ENCODE measurements at regions not wholly inside any gene's neighbourhood (a gene's known extent, or its start where the extent isn't known, plus 50 kb on each side); places are given as distances from the start of the nearest gene placed in this dataset.

DNA sequence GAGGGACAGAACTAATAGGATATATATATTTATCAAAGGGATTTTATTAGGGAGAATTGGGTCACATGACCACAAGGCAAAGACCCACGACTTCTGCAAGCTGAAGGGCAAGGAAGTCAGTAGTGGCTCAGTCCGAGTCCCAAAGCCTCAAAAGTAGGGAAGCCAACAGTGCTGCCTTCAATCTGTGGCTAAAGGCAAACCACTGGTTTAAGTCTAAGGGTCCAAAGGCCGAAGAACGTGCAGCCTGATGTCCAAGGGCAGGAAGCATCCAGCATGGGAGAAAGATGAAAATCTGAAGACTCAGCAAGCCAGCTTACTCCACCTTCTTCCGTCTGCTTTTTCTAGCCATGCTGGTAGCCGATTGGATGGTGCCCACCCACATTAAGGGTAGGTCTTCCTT, 157.9 kb upstream of the CRY1 start:
- TF ChIP-seq MZF1 (CRISPR knock-in tag; IDR thresholded peaks at IDR 0.05; ENCODE audit: borderline replicate concordance) (no peak), ZNF644 (CRISPR knock-in tag; IDR thresholded peaks at IDR 0.05; ENCODE audit: low read depth) (no peak), POLR2AphosphoS5 (IDR thresholded peaks at IDR 0.05; ENCODE audit: low read depth, low read length) (no peak), NR2C2 (CRISPR knock-in tag; IDR thresholded peaks at IDR 0.05; ENCODE audit: borderline replicate concordance) (no peak), NFE2 (CRISPR knock-in tag; IDR thresholded peaks at IDR 0.05) (no peak), ZNF558 (CRISPR knock-in tag; IDR thresholded peaks at IDR 0.05; ENCODE audit: borderline replicate concordance) (no peak), HNRNPL (IDR thresholded peaks at IDR 0.05; ENCODE audit: low read depth, low read length) (no peak), IRF2 (CRISPR knock-in tag; IDR thresholded peaks at IDR 0.05) (no peak)
- TF ChIP-seq, protein P1, sequence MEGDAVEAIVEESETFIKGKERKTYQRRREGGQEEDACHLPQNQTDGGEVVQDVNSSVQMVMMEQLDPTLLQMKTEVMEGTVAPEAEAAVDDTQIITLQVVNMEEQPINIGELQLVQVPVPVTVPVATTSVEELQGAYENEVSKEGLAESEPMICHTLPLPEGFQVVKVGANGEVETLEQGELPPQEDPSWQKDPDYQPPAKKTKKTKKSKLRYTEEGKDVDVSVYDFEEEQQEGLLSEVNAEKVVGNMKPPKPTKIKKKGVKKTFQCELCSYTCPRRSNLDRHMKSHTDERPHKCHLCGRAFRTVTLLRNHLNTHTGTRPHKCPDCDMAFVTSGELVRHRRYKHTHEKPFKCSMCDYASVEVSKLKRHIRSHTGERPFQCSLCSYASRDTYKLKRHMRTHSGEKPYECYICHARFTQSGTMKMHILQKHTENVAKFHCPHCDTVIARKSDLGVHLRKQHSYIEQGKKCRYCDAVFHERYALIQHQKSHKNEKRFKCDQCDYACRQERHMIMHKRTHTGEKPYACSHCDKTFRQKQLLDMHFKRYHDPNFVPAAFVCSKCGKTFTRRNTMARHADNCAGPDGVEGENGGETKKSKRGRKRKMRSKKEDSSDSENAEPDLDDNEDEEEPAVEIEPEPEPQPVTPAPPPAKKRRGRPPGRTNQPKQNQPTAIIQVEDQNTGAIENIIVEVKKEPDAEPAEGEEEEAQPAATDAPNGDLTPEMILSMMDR (CRISPR knock-in tag; IDR thresholded peaks at IDR 0.05): no peak
- TF ChIP-seq, protein P2, sequence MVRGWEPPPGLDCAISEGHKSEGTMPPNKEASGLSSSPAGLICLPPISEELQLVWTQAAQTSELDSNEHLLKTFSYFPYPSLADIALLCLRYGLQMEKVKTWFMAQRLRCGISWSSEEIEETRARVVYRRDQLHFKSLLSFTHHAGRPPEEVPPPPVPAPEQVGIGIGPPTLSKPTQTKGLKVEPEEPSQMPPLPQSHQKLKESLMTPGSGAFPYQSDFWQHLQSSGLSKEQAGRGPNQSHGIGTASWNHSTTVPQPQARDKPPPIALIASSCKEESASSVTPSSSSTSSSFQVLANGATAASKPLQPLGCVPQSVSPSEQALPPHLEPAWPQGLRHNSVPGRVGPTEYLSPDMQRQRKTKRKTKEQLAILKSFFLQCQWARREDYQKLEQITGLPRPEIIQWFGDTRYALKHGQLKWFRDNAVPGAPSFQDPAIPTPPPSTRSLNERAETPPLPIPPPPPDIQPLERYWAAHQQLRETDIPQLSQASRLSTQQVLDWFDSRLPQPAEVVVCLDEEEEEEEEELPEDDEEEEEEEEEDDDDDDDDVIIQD (CRISPR knock-in tag; IDR thresholded peaks at IDR 0.05; ENCODE audit: low read depth): no peak
- TF ChIP-seq, protein P3, sequence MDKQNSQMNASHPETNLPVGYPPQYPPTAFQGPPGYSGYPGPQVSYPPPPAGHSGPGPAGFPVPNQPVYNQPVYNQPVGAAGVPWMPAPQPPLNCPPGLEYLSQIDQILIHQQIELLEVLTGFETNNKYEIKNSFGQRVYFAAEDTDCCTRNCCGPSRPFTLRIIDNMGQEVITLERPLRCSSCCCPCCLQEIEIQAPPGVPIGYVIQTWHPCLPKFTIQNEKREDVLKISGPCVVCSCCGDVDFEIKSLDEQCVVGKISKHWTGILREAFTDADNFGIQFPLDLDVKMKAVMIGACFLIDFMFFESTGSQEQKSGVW (CRISPR knock-in tag; IDR thresholded peaks at IDR 0.05; ENCODE audit: borderline replicate concordance): no peak
- TF ChIP-seq, protein P4, sequence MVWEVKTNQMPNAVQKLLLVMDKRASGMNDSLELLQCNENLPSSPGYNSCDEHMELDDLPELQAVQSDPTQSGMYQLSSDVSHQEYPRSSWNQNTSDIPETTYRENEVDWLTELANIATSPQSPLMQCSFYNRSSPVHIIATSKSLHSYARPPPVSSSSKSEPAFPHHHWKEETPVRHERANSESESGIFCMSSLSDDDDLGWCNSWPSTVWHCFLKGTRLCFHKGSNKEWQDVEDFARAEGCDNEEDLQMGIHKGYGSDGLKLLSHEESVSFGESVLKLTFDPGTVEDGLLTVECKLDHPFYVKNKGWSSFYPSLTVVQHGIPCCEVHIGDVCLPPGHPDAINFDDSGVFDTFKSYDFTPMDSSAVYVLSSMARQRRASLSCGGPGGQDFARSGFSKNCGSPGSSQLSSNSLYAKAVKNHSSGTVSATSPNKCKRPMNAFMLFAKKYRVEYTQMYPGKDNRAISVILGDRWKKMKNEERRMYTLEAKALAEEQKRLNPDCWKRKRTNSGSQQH (CRISPR knock-in tag; IDR thresholded peaks at IDR 0.05; ENCODE audit: low read depth): no peak
